GM23338 (cell line): ENCODE measurements at regions not wholly inside any gene's neighbourhood (a gene's known extent, or its start where the extent isn't known, plus 50 kb on each side); places are given as distances from the start of the nearest gene placed in this dataset.
A peak's percentile ranks its signal among the peaks of the same experiment; 100 is the strongest.
"Not testable (repeated sequence)": the region's sequence is repeated elsewhere in the genome, so short reads cannot be mapped to it uniquely, and the experiment has no call there.

ENCODE experiments used
- ATAC-seq: fragments of 200-7000 bp; cut with Tn5 transposase; 3 replicates; pipeline ENCODE4 v1.9.1; 2020
- DNase-seq: peaks from one replicate; pipeline ENCODE4 v3.0.0-alpha.2; 2015; ENCODE audit warnings: low spot score
- H2AFZ ChIP-seq: fragments of 200-600 bp; sonication (generic); 2 replicates; pipeline ENCODE4 v1.8.0; 2016; ENCODE audit warnings: antibody characterized with exemption, mild to moderate bottlenecking, moderate library complexity
- H3F3A ChIP-seq: fragments of 200-600 bp; sonication (generic); replicated peaks from 2 replicates; pipeline ENCODE4 v1.8.0; 2017; ENCODE audit warnings: antibody characterized with exemption, mixed run types, low read depth
- H3K27ac ChIP-seq: fragments of 200-600 bp; sonication (generic); 2 replicates; pipeline ENCODE4 v1.6.1; 2016; ENCODE audit warnings: low read depth
- H3K27me3 ChIP-seq: fragments of 200-600 bp; sonication (generic); 2 replicates; pipeline ENCODE4 v1.8.0; 2016; ENCODE audit warnings: mild to moderate bottlenecking, mixed run types, moderate library complexity; ENCODE audit not compliant: insufficient read depth
- H3K36me3 ChIP-seq: fragments of 200-600 bp; sonication (generic); 2 replicates; pipeline ENCODE4 v1.8.0; 2016; ENCODE audit warnings: mild to moderate bottlenecking; ENCODE audit not compliant: insufficient read depth
- H3K4me1 ChIP-seq: fragments of 200-600 bp; sonication (generic); 2 replicates; pipeline ENCODE4 v1.8.0; 2016; ENCODE audit warnings: mild to moderate bottlenecking, moderate library complexity; ENCODE audit not compliant: insufficient read depth
- H3K4me2 ChIP-seq: fragments of 200-600 bp; sonication (generic); 2 replicates; pipeline ENCODE4 v1.7.1; 2017; ENCODE audit warnings: mixed run types
- H3K4me3 ChIP-seq: fragments of 200-600 bp; sonication (generic); 2 replicates; pipeline ENCODE4 v1.6.1; 2016; ENCODE audit warnings: mixed run types
- H3K79me2 ChIP-seq: fragments of 200-600 bp; sonication (generic); replicated peaks from 2 replicates; pipeline ENCODE4 v1.8.0; 2017; ENCODE audit warnings: mild to moderate bottlenecking; ENCODE audit not compliant: insufficient read depth
- H3K9me2 ChIP-seq: fragments of 200-600 bp; sonication (generic); 2 replicates; pipeline ENCODE4 v1.8.0; 2017; ENCODE audit not compliant: insufficient read depth
- H4K20me1 ChIP-seq: fragments of 200-600 bp; sonication (generic); replicated peaks from 2 replicates; pipeline ENCODE4 v1.8.0; 2017; ENCODE audit warnings: mild to moderate bottlenecking; ENCODE audit not compliant: insufficient read depth
- H3K27ac Mint-ChIP-seq: 2 replicates; pipeline ENCODE4 v1.8.0; 2020; ENCODE audit warnings: inconsistent platforms, mild to moderate bottlenecking, moderate library complexity, mixed read lengths
- H3K27me3 Mint-ChIP-seq: 3 replicates; pipeline ENCODE4 v1.8.0; 2022; ENCODE audit warnings: low read depth, mild to moderate bottlenecking, moderate library complexity, mixed read lengths, inconsistent platforms; ENCODE audit not compliant: insufficient read depth, poor library complexity
- H3K36me3 Mint-ChIP-seq: 3 replicates; pipeline ENCODE4 v1.8.0; 2021; ENCODE audit warnings: low read depth, mild to moderate bottlenecking, inconsistent platforms, moderate library complexity, mixed read lengths
- H3K4me1 Mint-ChIP-seq: 3 replicates; pipeline ENCODE4 v1.8.0; 2020; ENCODE audit warnings: mild to moderate bottlenecking, inconsistent platforms, mixed read lengths
- H3K4me3 Mint-ChIP-seq: 3 replicates; pipeline ENCODE4 v1.8.0; 2021; ENCODE audit warnings: moderate library complexity, mild to moderate bottlenecking, inconsistent platforms, mixed read lengths
- H3K9me3 Mint-ChIP-seq: 3 replicates; pipeline ENCODE4 v1.8.0; 2020; ENCODE audit warnings: moderate library complexity, mild to moderate bottlenecking, inconsistent platforms, mixed read lengths
- CREB1 ChIP-seq: fragments of 250-450 bp; sonication (Bioruptor Pico); IDR thresholded peaks from 2 replicates; pipeline ENCODE4 v1.5.0; 2020; ENCODE audit warnings: low read depth, mild to moderate bottlenecking, moderate library complexity
- CTCF ChIP-seq, 2 experiments: fragments of 200-600 bp in 1 of 2; sonication (generic) in 1 of 2; conservative IDR thresholded peaks; 2 replicates each; pipeline versions ENCODE4 v1.5.1 to v1.6.1; 2016 to 2017; ENCODE audit warnings: antibody characterized with exemption in 2 of 2, low read depth in 2 of 2, mild to moderate bottlenecking in 2 of 2, moderate library complexity in 1 of 2
- ETS1 ChIP-seq: IDR thresholded peaks from 2 replicates; pipeline ENCODE4 v1.6.1; 2016; ENCODE audit warnings: antibody characterized with exemption
- EZH2 ChIP-seq: fragments of 200-600 bp; sonication (generic); IDR thresholded peaks from one replicate; pipeline ENCODE4 v1.8.0; 2017; ENCODE audit warnings: antibody characterized with exemption, mild to moderate bottlenecking, low read depth; ENCODE audit not compliant: unreplicated experiment
- EZH2phosphoT487 ChIP-seq: fragments of 200-600 bp; sonication (generic); IDR thresholded peaks from one replicate; pipeline ENCODE4 v1.8.1; 2018; ENCODE audit warnings: antibody characterized with exemption; ENCODE audit not compliant: unreplicated experiment
- JUNB ChIP-seq: IDR thresholded peaks from one replicate; pipeline ENCODE4 v1.6.1; 2016; ENCODE audit warnings: antibody characterized with exemption; ENCODE audit not compliant: unreplicated experiment
- NANOG ChIP-seq: IDR thresholded peaks from 2 replicates; pipeline ENCODE4 v1.6.1; 2016; ENCODE audit warnings: antibody characterized with exemption, borderline replicate concordance
- POLR2AphosphoS5 ChIP-seq: IDR thresholded peaks from 2 replicates; pipeline ENCODE4 v1.6.1; 2016; ENCODE audit warnings: antibody characterized with exemption, low read depth
- STAT1 ChIP-seq: IDR thresholded peaks from one replicate; pipeline ENCODE4 v1.6.1; 2016; ENCODE audit warnings: antibody characterized with exemption; ENCODE audit not compliant: unreplicated experiment
- ZNF114 ChIP-seq: fragments of 250-450 bp; sonication (Bioruptor Pico); IDR thresholded peaks from 2 replicates; pipeline ENCODE4 v1.5.0; 2020; ENCODE audit warnings: mild to moderate bottlenecking, moderate library complexity

GRCh38 chr15:35966781-35967180 lies 420.8 kb upstream of the DPH6 start:
- Mint-ChIP-seq H3K36me3 (no peaks in the 10 kb centered on the region), H3K9me3 (no peaks in the 10 kb centered on the region), H3K4me1 (peaks cover 3% of the 10 kb centered on the region; the same call in 1 of the 3 replicates), H3K4me3 (no peak overlapping the region), H3K27ac (no peak overlapping the region), H3K27me3 (peaks cover 3% of the 10 kb centered on the region)
- Histone ChIP-seq H3K27ac (no peak overlapping the region), H3K9me2 (peaks cover 6% of the 10 kb centered on the region; the same call in 1 of the 2 replicates), H3K36me3 (no peaks in the 10 kb centered on the region), H3K79me2 (no peaks in the 10 kb centered on the region), H2AFZ (0 out of 2 replicates have a peak overlapping the region, but pooled peaks have one; percentile 19), H3K4me2 (no peak overlapping the region), H3F3A (no peaks in the 10 kb centered on the region), H3K4me3 (no peak overlapping the region), H3K27me3 (no peaks in the 10 kb centered on the region), H4K20me1 (no peaks in the 10 kb centered on the region), H3K4me1 (no peaks in the 10 kb centered on the region)
- TF ChIP-seq STAT1 (no peak), EZH2phosphoT487 (no peak), CTCF (conservative IDR thresholded peaks at IDR 0.05; ENCODE audit: low read depth in 2 of 2) (no peak), ZNF114 (CRISPR knock-in tag) (no peak), POLR2AphosphoS5 (no peak)
- DNase-seq (no peak), ATAC-seq (no peak)

- not testable (repeated sequence) for H3K36me3 ChIP-seq, H3F3A ChIP-seq, H3K79me2 ChIP-seq, ATAC-seq, H3K9me2 ChIP-seq, H3K36me3 Mint-ChIP-seq, H3K4me2 ChIP-seq, H4K20me1 ChIP-seq, H3K4me1 Mint-ChIP-seq, H3K4me3 ChIP-seq, H3K9me3 Mint-ChIP-seq, H3K4me3 Mint-ChIP-seq, H3K27ac ChIP-seq, H3K27ac Mint-ChIP-seq, H3K27me3 Mint-ChIP-seq, DNase-seq, H3K27me3 ChIP-seq, H3K4me1 ChIP-seq
- H2AFZ ChIP-seq, result 0 out of 2 replicates have a peak overlapping the region, but pooled peaks have one; percentile 19
Measured at GRCh38 chr15:35967968-35968367, 422.0 kb upstream of the DPH6 start.

- DNase-seq (no peak), ATAC-seq (no peak)
- Mint-ChIP-seq H3K4me3 (no peak overlapping the region), H3K9me3 (no peaks in the 10 kb centered on the region), H3K27ac (no peak overlapping the region), H3K36me3 (no peaks in the 10 kb centered on the region), H3K4me1 (peaks cover 8% of the 10 kb centered on the region; the same call in 2 of the 3 replicates), H3K27me3 (peaks cover 3% of the 10 kb centered on the region)
- H3K9me2 ChIP-seq, result no peaks in the 10 kb centered on the region
- no peak overlapping the region for H3K4me3 ChIP-seq
- peaks cover 3% of the 10 kb centered on the region; the same call in 1 of the 2 replicates for H3K4me1 ChIP-seq
- H3K79me2 ChIP-seq, result no peaks in the 10 kb centered on the region
- H3K4me2 ChIP-seq, result no peak overlapping the region
- H3F3A ChIP-seq, result no peaks in the 10 kb centered on the region
- H4K20me1 ChIP-seq, result no peaks in the 10 kb centered on the region
- no peak overlapping the region; the same call in 1 of the 2 replicates for H2AFZ ChIP-seq
- H3K36me3 ChIP-seq, result no peaks in the 10 kb centered on the region
- no peak overlapping the region for H3K27ac ChIP-seq
- no peaks in the 10 kb centered on the region for H3K27me3 ChIP-seq
- TF ChIP-seq ETS1 (no peak), ZNF114 (CRISPR knock-in tag) (no peak), CREB1 (no peak), EZH2 (no peak), CTCF (conservative IDR thresholded peaks at IDR 0.05; ENCODE audit: low read depth in 2 of 2) (no peak), NANOG (no peak), JUNB (no peak), EZH2phosphoT487 (no peak), STAT1 (no peak)
Measured at GRCh38 chr15:35973029-35973428, 427.1 kb upstream of the DPH6 start.
